ENCODE measurements at regions not wholly inside any gene's neighbourhood (a gene's known extent, or its start where the extent isn't known, plus 50 kb on each side); places are given as distances from the start of the nearest gene placed in this dataset.

DNA sequence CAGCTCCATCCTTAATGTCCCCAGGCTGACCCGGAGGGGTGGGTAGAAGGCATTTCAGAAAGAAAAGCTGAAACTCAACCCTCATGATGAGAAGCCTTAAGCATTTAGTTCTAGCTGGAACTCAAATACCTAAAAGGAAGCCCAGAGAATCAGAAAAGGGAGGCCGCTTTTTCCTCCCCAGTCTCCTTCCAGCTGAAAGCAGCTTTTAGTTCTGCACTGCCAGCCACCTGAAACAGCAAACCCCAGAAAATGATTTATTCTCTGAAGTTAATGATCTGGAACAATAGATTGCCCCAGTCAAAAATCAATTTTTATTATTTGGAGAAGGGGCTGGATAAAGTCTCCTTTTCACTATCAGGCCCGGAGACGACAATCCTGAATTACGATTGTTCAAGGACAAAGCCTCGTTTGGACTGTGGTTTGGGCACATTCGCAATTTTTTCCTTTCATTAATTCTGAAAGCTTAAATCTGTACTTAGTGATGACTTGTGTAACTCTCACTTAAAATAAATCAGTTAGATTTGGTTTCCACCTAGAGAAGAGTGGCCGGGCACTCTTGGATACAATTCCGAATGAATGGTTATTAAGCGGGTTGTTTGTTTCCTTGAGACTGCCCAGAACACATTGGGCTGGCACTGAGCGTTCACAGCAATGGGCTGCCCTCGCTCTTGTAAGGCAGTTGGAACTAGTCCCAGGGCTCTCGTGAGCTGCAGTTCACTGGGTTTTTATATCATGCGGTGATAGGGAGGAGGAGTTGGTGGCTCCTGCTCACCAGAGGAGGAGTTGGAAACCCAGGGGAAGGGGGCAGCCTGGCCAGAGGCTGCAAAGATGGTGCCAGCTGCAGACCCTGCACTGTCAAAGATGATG lies 262.2 kb downstream of the CCSER2 start:
- no peak for TF ChIP-seq POLR2A (IDR thresholded peaks at IDR 0.05)
- TF ChIP-seq, protein P1, sequence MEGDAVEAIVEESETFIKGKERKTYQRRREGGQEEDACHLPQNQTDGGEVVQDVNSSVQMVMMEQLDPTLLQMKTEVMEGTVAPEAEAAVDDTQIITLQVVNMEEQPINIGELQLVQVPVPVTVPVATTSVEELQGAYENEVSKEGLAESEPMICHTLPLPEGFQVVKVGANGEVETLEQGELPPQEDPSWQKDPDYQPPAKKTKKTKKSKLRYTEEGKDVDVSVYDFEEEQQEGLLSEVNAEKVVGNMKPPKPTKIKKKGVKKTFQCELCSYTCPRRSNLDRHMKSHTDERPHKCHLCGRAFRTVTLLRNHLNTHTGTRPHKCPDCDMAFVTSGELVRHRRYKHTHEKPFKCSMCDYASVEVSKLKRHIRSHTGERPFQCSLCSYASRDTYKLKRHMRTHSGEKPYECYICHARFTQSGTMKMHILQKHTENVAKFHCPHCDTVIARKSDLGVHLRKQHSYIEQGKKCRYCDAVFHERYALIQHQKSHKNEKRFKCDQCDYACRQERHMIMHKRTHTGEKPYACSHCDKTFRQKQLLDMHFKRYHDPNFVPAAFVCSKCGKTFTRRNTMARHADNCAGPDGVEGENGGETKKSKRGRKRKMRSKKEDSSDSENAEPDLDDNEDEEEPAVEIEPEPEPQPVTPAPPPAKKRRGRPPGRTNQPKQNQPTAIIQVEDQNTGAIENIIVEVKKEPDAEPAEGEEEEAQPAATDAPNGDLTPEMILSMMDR (IDR thresholded peaks at IDR 0.05) = no peak
